ENCODE measurements at regions not wholly inside any gene's neighbourhood (a gene's known extent, or its start where the extent isn't known, plus 50 kb on each side); places are given as distances from the start of the nearest gene placed in this dataset.

- no peak for TF ChIP-seq ZBTB33 (IDR thresholded peaks at IDR 0.05; ENCODE audit: extremely low read depth, insufficient replicate concordance, low read length)
Measured at GRCh38 chrX:110954428-110955100, 141.4 kb upstream of the PAK3 start (continued).

GRCh38 chrX:110951472-110952269, 144.3 kb upstream of the PAK3 start:
- intact Hi-C loops (cut with micrococcal nuclease) = no loop called here
- H3K27me3 ChIP-seq (ENCODE audit: insufficient read depth, low read length) = peaks cover 3% of the 10 kb centered on the region; the same call in 1 of the 2 replicates
- DNase-seq (ENCODE audit: low read depth, low spot score) (no peak), ATAC-seq (no peak)
- ChIA-PET POLR2A (no interaction called here), CTCF (no interaction called here), RAD21 (ENCODE audit: low non-redundant PET in 1 of 2, low total read pairs in 2 of 2, uncharacterized antibody in 2 of 2, unreplicated experiment in 2 of 2) (no interaction called here)
- H4K20me1 ChIP-seq (ENCODE audit: insufficient read depth) = no peaks in the 10 kb centered on the region
- H3K9me2 ChIP-seq (ENCODE audit: insufficient read depth) = no peaks in the 10 kb centered on the region
- H3K4me2 ChIP-seq (ENCODE audit: low read length) = no peak overlapping the region
- H3K79me2 ChIP-seq (ENCODE audit: insufficient read depth, low read length) = no peaks in the 10 kb centered on the region
- no peaks in the 10 kb centered on the region for H3K36me3 ChIP-seq (ENCODE audit: control insufficient read depth in 1 of 2, insufficient read depth in 2 of 2, low read length in 2 of 2)
- H3K27ac ChIP-seq (ENCODE audit: low read depth, low read length) = no peak overlapping the region
- BruUV-seq (replicated peaks) = no TSS peak
- no peaks in the 10 kb centered on the region for H3K9me3 ChIP-seq (ENCODE audit: control insufficient read depth in 1 of 2, insufficient read depth in 1 of 2, low read depth in 1 of 2, low read length in 2 of 2)
- H3K9ac ChIP-seq (ENCODE audit: low read length) = no peak overlapping the region
- H2AFZ ChIP-seq (ENCODE audit: low read depth, low read length, poor library complexity, severe bottlenecking) = no peak overlapping the region
- H3K4me3 ChIP-seq (replicated peaks in 1 of 2; ENCODE audit: low read depth in 1 of 2, low read length in 2 of 2) = no peak overlapping the region
- no peaks in the 10 kb centered on the region for H3K4me1 ChIP-seq (ENCODE audit: control insufficient read depth in 1 of 2, insufficient read depth in 2 of 2, low read length in 2 of 2)
- TF ChIP-seq SP1 (IDR thresholded peaks at IDR 0.05; ENCODE audit: low read depth) = no peak
- no peak for TF ChIP-seq EZH2phosphoT487 (IDR thresholded peaks at IDR 0.05; ENCODE audit: borderline replicate concordance)
- no peak for TF ChIP-seq ELF1 (IDR thresholded peaks at IDR 0.05; ENCODE audit: borderline replicate concordance, low read depth)
- no peak for TF ChIP-seq REST (IDR thresholded peaks at IDR 0.05; ENCODE audit: low read depth)
- no peak for TF ChIP-seq ZFX (IDR thresholded peaks at IDR 0.05)
- TF ChIP-seq CBX3 (IDR thresholded peaks at IDR 0.05; ENCODE audit: low read depth) = no peak
- TF ChIP-seq JUND (IDR thresholded peaks at IDR 0.05) = no peak
- no peak for TF ChIP-seq CEBPB (IDR thresholded peaks at IDR 0.05; ENCODE audit: low read depth)
- TF ChIP-seq CTCF (IDR thresholded peaks at IDR 0.05 in 2 of 3, conservative IDR thresholded peaks at IDR 0.05 in 1 of 3; ENCODE audit: borderline replicate concordance in 1 of 3, insufficient read depth in 1 of 3, low read depth in 2 of 3, low read length in 2 of 3) = no peak
- no peak for TF ChIP-seq SIN3A (IDR thresholded peaks at IDR 0.05; ENCODE audit: low read depth)
- no peak for TF ChIP-seq ZBTB33 (IDR thresholded peaks at IDR 0.05; ENCODE audit: extremely low read depth, insufficient replicate concordance, low read length)
- no peak for TF ChIP-seq SRF (IDR thresholded peaks at IDR 0.05; ENCODE audit: low read depth)
- TF ChIP-seq MAX (IDR thresholded peaks at IDR 0.05) = no peak
- no peak for TF ChIP-seq POLR2A (IDR thresholded peaks at IDR 0.05; ENCODE audit: borderline replicate concordance, extremely low read depth, insufficient read depth, insufficient read length)
